ENCODE measurements at regions not wholly inside any gene's neighbourhood (a gene's known extent, or its start where the extent isn't known, plus 50 kb on each side); places are given as distances from the start of the nearest gene placed in this dataset.

DNA sequence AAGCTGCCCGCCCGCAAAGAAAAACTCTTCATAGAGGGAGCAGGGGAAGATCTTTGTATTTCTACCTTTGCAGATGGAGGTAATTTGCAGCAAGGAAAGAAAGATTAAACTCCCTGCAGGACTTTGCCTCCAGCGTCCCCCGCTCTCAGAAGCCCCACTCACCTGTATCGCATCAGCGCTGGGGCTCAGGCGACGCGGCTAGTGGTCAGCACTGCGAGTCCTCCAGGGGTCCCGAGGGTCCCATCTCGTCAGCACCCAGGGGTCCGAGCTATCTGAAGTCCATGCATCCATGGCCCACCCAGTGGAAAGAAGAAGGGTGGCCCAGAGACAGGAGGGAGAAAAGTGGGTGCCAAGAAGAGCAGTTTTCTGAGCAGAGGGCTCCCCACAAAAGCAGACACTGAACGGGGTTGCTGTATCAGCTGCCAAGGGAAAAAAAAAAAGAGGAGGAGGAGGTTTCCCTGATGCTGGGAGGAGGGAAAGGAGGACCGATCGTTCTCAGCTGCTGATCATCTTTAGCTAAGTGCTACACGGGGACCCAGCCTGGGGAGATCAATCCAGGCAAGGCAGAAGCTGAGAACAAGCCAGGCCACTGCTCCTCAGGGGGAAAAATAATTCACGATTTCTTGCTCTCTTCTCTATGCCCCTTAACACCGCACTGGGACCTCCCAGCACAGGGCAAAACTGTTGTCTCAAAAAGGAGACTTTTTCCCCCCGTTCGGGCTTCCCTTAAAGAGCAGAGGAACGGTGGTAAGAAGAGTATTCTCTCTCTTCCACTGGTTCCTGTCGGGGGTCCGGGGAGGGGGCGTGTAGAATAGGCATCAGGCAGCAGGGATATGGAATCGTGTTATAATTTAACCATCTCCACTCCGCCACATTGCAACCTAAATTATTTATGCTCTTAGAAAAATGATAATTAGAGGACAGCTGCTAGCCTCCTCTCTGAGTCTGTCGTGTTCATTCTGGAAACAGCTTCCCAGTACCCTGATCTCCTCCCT, 117.7 kb upstream of the CACNA1A start:
- TF ChIP-seq TCF7L2 (IDR thresholded peaks at IDR 0.05; ENCODE audit: borderline replicate concordance, extremely low read depth, insufficient read depth, insufficient read length) = no peak
- TF ChIP-seq, protein P1, sequence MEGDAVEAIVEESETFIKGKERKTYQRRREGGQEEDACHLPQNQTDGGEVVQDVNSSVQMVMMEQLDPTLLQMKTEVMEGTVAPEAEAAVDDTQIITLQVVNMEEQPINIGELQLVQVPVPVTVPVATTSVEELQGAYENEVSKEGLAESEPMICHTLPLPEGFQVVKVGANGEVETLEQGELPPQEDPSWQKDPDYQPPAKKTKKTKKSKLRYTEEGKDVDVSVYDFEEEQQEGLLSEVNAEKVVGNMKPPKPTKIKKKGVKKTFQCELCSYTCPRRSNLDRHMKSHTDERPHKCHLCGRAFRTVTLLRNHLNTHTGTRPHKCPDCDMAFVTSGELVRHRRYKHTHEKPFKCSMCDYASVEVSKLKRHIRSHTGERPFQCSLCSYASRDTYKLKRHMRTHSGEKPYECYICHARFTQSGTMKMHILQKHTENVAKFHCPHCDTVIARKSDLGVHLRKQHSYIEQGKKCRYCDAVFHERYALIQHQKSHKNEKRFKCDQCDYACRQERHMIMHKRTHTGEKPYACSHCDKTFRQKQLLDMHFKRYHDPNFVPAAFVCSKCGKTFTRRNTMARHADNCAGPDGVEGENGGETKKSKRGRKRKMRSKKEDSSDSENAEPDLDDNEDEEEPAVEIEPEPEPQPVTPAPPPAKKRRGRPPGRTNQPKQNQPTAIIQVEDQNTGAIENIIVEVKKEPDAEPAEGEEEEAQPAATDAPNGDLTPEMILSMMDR (IDR thresholded peaks at IDR 0.05 in 2 of 3, conservative IDR thresholded peaks at IDR 0.05 in 1 of 3; ENCODE audit: borderline replicate concordance in 1 of 3, insufficient read depth in 1 of 3, low read depth in 2 of 3, low read length in 2 of 3) = no peak
- TF ChIP-seq, protein P2, sequence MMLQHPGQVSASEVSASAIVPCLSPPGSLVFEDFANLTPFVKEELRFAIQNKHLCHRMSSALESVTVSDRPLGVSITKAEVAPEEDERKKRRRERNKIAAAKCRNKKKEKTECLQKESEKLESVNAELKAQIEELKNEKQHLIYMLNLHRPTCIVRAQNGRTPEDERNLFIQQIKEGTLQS (IDR thresholded peaks at IDR 0.05) = no peak
- no peak for TF ChIP-seq SP1 (IDR thresholded peaks at IDR 0.05; ENCODE audit: low read depth)
- no peak for TF ChIP-seq EZH2phosphoT487 (IDR thresholded peaks at IDR 0.05; ENCODE audit: borderline replicate concordance)
- no peak for TF ChIP-seq CEBPB (IDR thresholded peaks at IDR 0.05; ENCODE audit: low read depth)
- no peak for TF ChIP-seq EZH2 (IDR thresholded peaks at IDR 0.05)
- TF ChIP-seq, protein P3, sequence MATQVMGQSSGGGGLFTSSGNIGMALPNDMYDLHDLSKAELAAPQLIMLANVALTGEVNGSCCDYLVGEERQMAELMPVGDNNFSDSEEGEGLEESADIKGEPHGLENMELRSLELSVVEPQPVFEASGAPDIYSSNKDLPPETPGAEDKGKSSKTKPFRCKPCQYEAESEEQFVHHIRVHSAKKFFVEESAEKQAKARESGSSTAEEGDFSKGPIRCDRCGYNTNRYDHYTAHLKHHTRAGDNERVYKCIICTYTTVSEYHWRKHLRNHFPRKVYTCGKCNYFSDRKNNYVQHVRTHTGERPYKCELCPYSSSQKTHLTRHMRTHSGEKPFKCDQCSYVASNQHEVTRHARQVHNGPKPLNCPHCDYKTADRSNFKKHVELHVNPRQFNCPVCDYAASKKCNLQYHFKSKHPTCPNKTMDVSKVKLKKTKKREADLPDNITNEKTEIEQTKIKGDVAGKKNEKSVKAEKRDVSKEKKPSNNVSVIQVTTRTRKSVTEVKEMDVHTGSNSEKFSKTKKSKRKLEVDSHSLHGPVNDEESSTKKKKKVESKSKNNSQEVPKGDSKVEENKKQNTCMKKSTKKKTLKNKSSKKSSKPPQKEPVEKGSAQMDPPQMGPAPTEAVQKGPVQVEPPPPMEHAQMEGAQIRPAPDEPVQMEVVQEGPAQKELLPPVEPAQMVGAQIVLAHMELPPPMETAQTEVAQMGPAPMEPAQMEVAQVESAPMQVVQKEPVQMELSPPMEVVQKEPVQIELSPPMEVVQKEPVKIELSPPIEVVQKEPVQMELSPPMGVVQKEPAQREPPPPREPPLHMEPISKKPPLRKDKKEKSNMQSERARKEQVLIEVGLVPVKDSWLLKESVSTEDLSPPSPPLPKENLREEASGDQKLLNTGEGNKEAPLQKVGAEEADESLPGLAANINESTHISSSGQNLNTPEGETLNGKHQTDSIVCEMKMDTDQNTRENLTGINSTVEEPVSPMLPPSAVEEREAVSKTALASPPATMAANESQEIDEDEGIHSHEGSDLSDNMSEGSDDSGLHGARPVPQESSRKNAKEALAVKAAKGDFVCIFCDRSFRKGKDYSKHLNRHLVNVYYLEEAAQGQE (IDR thresholded peaks at IDR 0.05; ENCODE audit: low read depth) = no peak
- TF ChIP-seq POLR2AphosphoS5 (IDR thresholded peaks at IDR 0.05; ENCODE audit: low read depth, low read length) = no peak
